ENCODE measurements at regions not wholly inside any gene's neighbourhood (a gene's known extent, or its start where the extent isn't known, plus 50 kb on each side); places are given as distances from the start of the nearest gene placed in this dataset.

- WGBS (ENCODE audit: missing lambda C conversion rate), result 0% methylated on average over 1 of the region's 1 CpG
- no peak for TF ChIP-seq BCL3 (IDR thresholded peaks at IDR 0.05)
- TF ChIP-seq HOXB5 (CRISPR knock-in tag; IDR thresholded peaks at IDR 0.05), result no peak
- TF ChIP-seq RARB (CRISPR knock-in tag; IDR thresholded peaks at IDR 0.05), result no peak
- no peak for TF ChIP-seq PBX3 (IDR thresholded peaks at IDR 0.05)
- TF ChIP-seq HMGXB4 (CRISPR knock-in tag; IDR thresholded peaks at IDR 0.05; ENCODE audit: borderline replicate concordance), result no peak
- no peak for TF ChIP-seq KDM5A (IDR thresholded peaks at IDR 0.05)
- no peak for TF ChIP-seq ZNF302 (CRISPR knock-in tag; IDR thresholded peaks at IDR 0.05)
- TF ChIP-seq HOXA7 (CRISPR knock-in tag; IDR thresholded peaks at IDR 0.05), result no peak
- no peak for TF ChIP-seq CHD2 (IDR thresholded peaks at IDR 0.05; ENCODE audit: low read length, partially characterized antibody)
- no peak for TF ChIP-seq CTCF (IDR thresholded peaks at IDR 0.05)
- no peak for TF ChIP-seq HDAC2 (IDR thresholded peaks at IDR 0.05)
- TF ChIP-seq SREBF2 (IDR thresholded peaks at IDR 0.05), result no peak
- TF ChIP-seq REST (IDR thresholded peaks at IDR 0.05), result no peak
- TF ChIP-seq FOSB (CRISPR knock-in tag; IDR thresholded peaks at IDR 0.05), result no peak
- TF ChIP-seq E2F6 (IDR thresholded peaks at IDR 0.05; ENCODE audit: borderline replicate concordance, low read depth), result no peak
- no peaks in the 10 kb centered on the region for H3K9me3 ChIP-seq
- no peaks in the 10 kb centered on the region for H3K4me1 ChIP-seq
- no peak overlapping the region for H3K27ac ChIP-seq
- H3K4me2 ChIP-seq, result no peak overlapping the region
- DNase-seq (ENCODE audit: low read depth in 1 of 2, low spot score in 1 of 2), result no peak
- ChIA-PET CTCF (no interaction called here), POLR2A (no interaction called here)
- no peak overlapping the region for H3K4me3 ChIP-seq
- ATAC-seq, result no peak
- FAIRE-seq, result no peak
Measured at GRCh38 chr1:69223156-69223555, 344.6 kb upstream of the LRRC7 start.

- WGBS (ENCODE audit: missing lambda C conversion rate), result 0% methylated on average over 1 of the region's 1 CpG
- no peak for TF ChIP-seq CEBPB (IDR thresholded peaks at IDR 0.05)
- no peak for TF ChIP-seq CTCF (IDR thresholded peaks at IDR 0.05)
- no peak for TF ChIP-seq FOXS1 (CRISPR knock-in tag; IDR thresholded peaks at IDR 0.05)
Measured at GRCh38 chr1:69228501-69228900, 339.2 kb upstream of the LRRC7 start.

More at GRCh38 chr1:69228501-69228900, 339.2 kb upstream of the LRRC7 start:
- no peak for FAIRE-seq
- no peaks in the 10 kb centered on the region for H3K9me3 ChIP-seq
- CTCF ChIA-PET, result no interaction called here
- no peak for DNase-seq (ENCODE audit: low read depth in 1 of 2, low spot score in 1 of 2)
- H3K4me1 ChIP-seq, result no peaks in the 10 kb centered on the region
- no peak overlapping the region for H3K4me2 ChIP-seq
- H3K4me3 ChIP-seq, result no peak overlapping the region
- H3K27ac ChIP-seq, result no peak overlapping the region
- no peak for ATAC-seq
- POLR2A ChIA-PET, result no interaction called here

Measured in A549 (cell line).